Keratinocyte (primary cell): ENCODE measurements at regions not wholly inside any gene's neighbourhood (a gene's known extent, or its start where the extent isn't known, plus 50 kb on each side); places are given as distances from the start of the nearest gene placed in this dataset.

ENCODE experiments used
- CTCF ChIP-seq, 3 experiments: IDR thresholded peaks in 1 of 3; conservative IDR thresholded peaks in 1 of 3; optimal IDR thresholded peaks in 1 of 3; 2 replicates in 2 of 3; 3 replicates in 1 of 3; pipeline versions ENCODE3 to v1.5.1; 2011; ENCODE audit warnings: low read length in 3 of 3, mild to moderate bottlenecking in 3 of 3, moderate library complexity in 2 of 3, control low read depth in 1 of 3, inconsistent platforms in 1 of 3; ENCODE audit not compliant: insufficient read depth in 2 of 3; ENCODE audit errors: extremely low read depth in 1 of 3
- EZH2 ChIP-seq: IDR thresholded peaks from one replicate; pipeline ENCODE4 v1.6.1; 2012; ENCODE audit warnings: inconsistent platforms, mild to moderate bottlenecking, low read length, moderate library complexity

DNA sequence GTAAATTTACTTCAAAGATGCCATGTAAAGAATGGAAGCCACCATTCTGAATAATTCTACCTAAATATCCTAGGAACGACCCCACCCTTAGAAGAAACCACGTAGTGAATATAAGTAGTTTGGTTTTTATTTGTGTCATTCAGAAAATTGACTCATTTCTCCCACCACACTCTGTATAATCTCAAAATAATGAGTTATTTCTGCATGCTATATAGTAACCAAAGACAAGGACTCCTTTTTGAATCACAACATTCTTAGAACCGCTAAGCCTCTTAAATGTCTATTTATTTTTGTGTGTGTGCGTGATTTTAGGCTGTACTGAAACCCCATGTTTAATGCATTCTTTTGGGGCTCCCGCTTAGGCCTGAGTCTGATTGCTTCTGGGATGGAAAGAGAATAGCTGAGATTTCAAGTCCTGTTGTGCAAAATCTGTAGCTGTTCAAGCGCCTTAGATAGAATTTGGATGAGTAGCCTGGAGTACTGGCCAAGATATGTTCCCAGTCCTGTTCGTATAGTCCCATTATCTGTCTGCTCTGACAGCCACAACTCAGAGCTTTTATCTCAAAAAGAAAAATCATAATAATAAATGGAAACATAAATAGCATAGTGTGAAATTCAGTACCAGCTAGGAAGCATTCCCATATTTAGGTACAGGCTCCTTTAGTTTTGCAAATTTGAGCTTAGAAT is 532.4 kb upstream of the NBEA start:
- TF ChIP-seq CTCF (optimal IDR thresholded peaks at IDR 0.05 in 1 of 3, IDR thresholded peaks at IDR 0.05 in 1 of 3, conservative IDR thresholded peaks at IDR 0.05 in 1 of 3; ENCODE audit: extremely low read depth in 1 of 3, insufficient read depth in 2 of 3, low read length in 3 of 3) (no peak), EZH2 (no peak)
